NCI-H2029 treated with DMSO at 0.1 percent for 48 hours (cell line): ENCODE measurements at regions not wholly inside any gene's neighbourhood (a gene's known extent, or its start where the extent isn't known, plus 50 kb on each side); places are given as distances from the start of the nearest gene placed in this dataset.
A peak's percentile ranks its signal among the peaks of the same experiment; 100 is the strongest.

Source experiments
- DNase-seq: peaks from one replicate; lab custom pipeline; 2025; lab: John Stamatoyannopoulos, UW

- no peak for DNase-seq
These were observed 481.4 kb downstream of the AGTPBP1 start for GRCh38 chr9:85260275-85260845.

- peak; percentile 66 for DNase-seq
These were observed 482.9 kb downstream of the AGTPBP1 start for GRCh38 chr9:85258823-85259370.

GRCh38 chr9:85258236-85258635, 483.5 kb downstream of the AGTPBP1 start:
- no peak for DNase-seq

GRCh38 chr9:85249313-85249621, 492.5 kb downstream of the AGTPBP1 start:
- no peak for DNase-seq

- DNase-seq: peak; percentile 8
These were observed 493.0 kb downstream of the AGTPBP1 start for GRCh38 chr9:85248514-85249312.

GRCh38 chr9:85246541-85246940, 495.2 kb downstream of the AGTPBP1 start:
- DNase-seq: no peak

- DNase-seq: no peak
These were observed 496.9 kb downstream of the AGTPBP1 start for GRCh38 chr9:85244856-85245255.

GRCh38 chr9:85243977-85244376, 497.8 kb downstream of the AGTPBP1 start:
- DNase-seq: no peak

GRCh38 chr9:85237478-85237877, 504.3 kb downstream of the AGTPBP1 start:
- DNase-seq: no peak

GRCh38 chr9:85230081-85230480, 511.7 kb downstream of the AGTPBP1 start:
- no peak for DNase-seq

GRCh38 chr9:85228111-85228855, 513.5 kb downstream of the AGTPBP1 start:
- DNase-seq: no peak

GRCh38 chr9:85225180-85225579, 516.6 kb downstream of the AGTPBP1 start:
- no peak for DNase-seq

GRCh38 chr9:85224729-85225128, 517.0 kb downstream of the AGTPBP1 start:
- no peak for DNase-seq

GRCh38 chr9:85224301-85224700, 517.5 kb downstream of the AGTPBP1 start:
- no peak for DNase-seq

- no peak for DNase-seq
These were observed 518.1 kb downstream of the AGTPBP1 start for GRCh38 chr9:85223506-85224125.

GRCh38 chr9:85216601-85217000, 525.2 kb downstream of the AGTPBP1 start:
- DNase-seq: no peak

GRCh38 chr9:85215961-85216360, 525.8 kb downstream of the AGTPBP1 start:
- no peak for DNase-seq

- no peak for DNase-seq
These were observed 526.3 kb downstream of the AGTPBP1 start for GRCh38 chr9:85215416-85215815.

GRCh38 chr9:85213650-85214607, 527.8 kb downstream of the AGTPBP1 start:
- DNase-seq: no peak

- DNase-seq: no peak
These were observed 528.9 kb downstream of the AGTPBP1 start for GRCh38 chr9:85212887-85213286.

- no peak for DNase-seq
These were observed 529.5 kb downstream of the AGTPBP1 start for GRCh38 chr9:85212209-85212608.
